ENCODE measurements at regions not wholly inside any gene's neighbourhood (a gene's known extent, or its start where the extent isn't known, plus 50 kb on each side); places are given as distances from the start of the nearest gene placed in this dataset.

DNA sequence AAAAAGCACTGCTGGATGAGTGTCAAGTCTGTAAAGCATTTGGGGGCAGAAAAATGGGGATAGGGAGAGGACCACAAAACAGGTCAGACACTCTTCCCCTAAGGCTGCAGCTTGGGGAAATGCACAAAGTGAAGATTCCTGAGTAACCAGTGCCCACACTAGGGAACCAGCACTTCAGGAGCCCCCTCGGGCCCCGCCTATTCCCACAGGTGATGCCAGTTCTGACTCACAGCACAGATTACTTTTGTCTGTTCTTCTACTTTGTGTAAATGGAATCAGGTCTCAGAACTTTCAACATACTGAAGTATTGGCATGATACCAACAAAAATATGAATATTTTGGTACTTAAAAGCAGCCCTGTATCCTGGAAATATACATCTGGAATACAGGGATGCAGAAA is 112.5 kb downstream of the ADRA2C start:
- TF ChIP-seq, protein P1, sequence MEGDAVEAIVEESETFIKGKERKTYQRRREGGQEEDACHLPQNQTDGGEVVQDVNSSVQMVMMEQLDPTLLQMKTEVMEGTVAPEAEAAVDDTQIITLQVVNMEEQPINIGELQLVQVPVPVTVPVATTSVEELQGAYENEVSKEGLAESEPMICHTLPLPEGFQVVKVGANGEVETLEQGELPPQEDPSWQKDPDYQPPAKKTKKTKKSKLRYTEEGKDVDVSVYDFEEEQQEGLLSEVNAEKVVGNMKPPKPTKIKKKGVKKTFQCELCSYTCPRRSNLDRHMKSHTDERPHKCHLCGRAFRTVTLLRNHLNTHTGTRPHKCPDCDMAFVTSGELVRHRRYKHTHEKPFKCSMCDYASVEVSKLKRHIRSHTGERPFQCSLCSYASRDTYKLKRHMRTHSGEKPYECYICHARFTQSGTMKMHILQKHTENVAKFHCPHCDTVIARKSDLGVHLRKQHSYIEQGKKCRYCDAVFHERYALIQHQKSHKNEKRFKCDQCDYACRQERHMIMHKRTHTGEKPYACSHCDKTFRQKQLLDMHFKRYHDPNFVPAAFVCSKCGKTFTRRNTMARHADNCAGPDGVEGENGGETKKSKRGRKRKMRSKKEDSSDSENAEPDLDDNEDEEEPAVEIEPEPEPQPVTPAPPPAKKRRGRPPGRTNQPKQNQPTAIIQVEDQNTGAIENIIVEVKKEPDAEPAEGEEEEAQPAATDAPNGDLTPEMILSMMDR (IDR thresholded peaks at IDR 0.05; ENCODE audit: poor library complexity), result no peak
- TF ChIP-seq EZH2phosphoT487 (IDR thresholded peaks at IDR 0.05; ENCODE audit: low read depth, severe bottlenecking, unreplicated experiment) (no peak), EZH2 (IDR thresholded peaks at IDR 0.05; ENCODE audit: borderline replicate concordance) (no peak)

Measured in hepatocyte (in vitro differentiated cells).